Stimulated activated CD4-positive, alpha-beta T cell treated with anti-CD3 and anti-CD28 coated beads, Interleukin-2, amount 100 ng/mL, for 48 hours (primary cell): ENCODE measurements at regions not wholly inside any gene's neighbourhood (a gene's known extent, or its start where the extent isn't known, plus 50 kb on each side); places are given as distances from the start of the nearest gene placed in this dataset.
A peak's percentile ranks its signal among the peaks of the same experiment; 100 is the strongest.

Source experiments
- DNase-seq, 2 donors: peaks; one replicate each; pipeline ENCODE4 v3.0.0-alpha.2; 2020

- DNase-seq = no peak
Observed at GRCh38 chr1:113219828-113220227, 146.8 kb downstream of the LRIG2 start.

GRCh38 chr1:113223040-113223439, 150.0 kb downstream of the LRIG2 start:
- no peak for DNase-seq

- no peak for DNase-seq
Observed at GRCh38 chr1:113223546-113223945, 150.5 kb downstream of the LRIG2 start.

- DNase-seq = peak in 1 of 2 donors; percentile 4
Observed at GRCh38 chr1:113226148-113226547, 153.2 kb downstream of the LRIG2 start.

GRCh38 chr1:113231866-113232265, 158.4 kb upstream of the MAGI3 start:
- no peak for DNase-seq

- no peak for DNase-seq
Observed at GRCh38 chr1:113233441-113233840, 156.9 kb upstream of the MAGI3 start.

- DNase-seq = no peak
Observed at GRCh38 chr1:113241237-113241636, 149.1 kb upstream of the MAGI3 start.

GRCh38 chr1:113242481-113242880, 147.8 kb upstream of the MAGI3 start:
- no peak for DNase-seq

- no peak for DNase-seq
Observed at GRCh38 chr1:113243529-113243928, 146.8 kb upstream of the MAGI3 start.

- DNase-seq = no peak
Observed at GRCh38 chr1:113244112-113244820, 146.0 kb upstream of the MAGI3 start.

GRCh38 chr1:113245252-113245651, 145.1 kb upstream of the MAGI3 start:
- no peak for DNase-seq

- no peak for DNase-seq
Observed at GRCh38 chr1:113246929-113247328, 143.4 kb upstream of the MAGI3 start.

- DNase-seq = no peak
Observed at GRCh38 chr1:113247355-113247754, 143.0 kb upstream of the MAGI3 start.

GRCh38 chr1:113247782-113248181, 142.5 kb upstream of the MAGI3 start:
- no peak for DNase-seq

GRCh38 chr1:113248494-113248893, 141.8 kb upstream of the MAGI3 start:
- no peak for DNase-seq

GRCh38 chr1:113250161-113250560, 140.2 kb upstream of the MAGI3 start:
- DNase-seq = no peak

- DNase-seq = no peak
Observed at GRCh38 chr1:113252166-113252565, 138.1 kb upstream of the MAGI3 start.

- DNase-seq = no peak
Observed at GRCh38 chr1:113253187-113253586, 137.1 kb upstream of the MAGI3 start.

GRCh38 chr1:113253590-113253989, 136.7 kb upstream of the MAGI3 start:
- no peak for DNase-seq

GRCh38 chr1:113255038-113255719, 135.1 kb upstream of the MAGI3 start:
- DNase-seq = no peak

GRCh38 chr1:113255720-113256347, 134.5 kb upstream of the MAGI3 start:
- DNase-seq = no peak

GRCh38 chr1:113256348-113256729, 134.0 kb upstream of the MAGI3 start:
- DNase-seq = no peak

GRCh38 chr1:113259988-113260387, 130.3 kb upstream of the MAGI3 start:
- no peak for DNase-seq

GRCh38 chr1:113265196-113265595, 125.1 kb upstream of the MAGI3 start:
- no peak for DNase-seq
